Gastrocnemius medialis (tissue), 4 donors: ENCODE measurements at regions not wholly inside any gene's neighbourhood (a gene's known extent, or its start where the extent isn't known, plus 50 kb on each side); places are given as distances from the start of the nearest gene placed in this dataset.

Source experiments
- CTCF ChIP-seq, 5 experiments: fragments of 450-650 bp in 3 of 5; fragments of 200-600 bp in 2 of 5; sonication (generic) in 2 of 5; IDR thresholded peaks in 4 of 5; conservative IDR thresholded peaks in 1 of 5; 1 replicate in 4 of 5; 2 replicates in 1 of 5; pipeline ENCODE4 v1.5.1; 2016 to 2019; ENCODE audit warnings: antibody characterized with exemption in 5 of 5, mild to moderate bottlenecking in 3 of 5, moderate library complexity in 3 of 5
- POLR2A ChIP-seq, 2 donors: fragments of 450-650 bp; IDR thresholded peaks; one replicate each; pipeline ENCODE4 v1.6.1; 2017; ENCODE audit warnings: antibody characterized with exemption in 2 of 2, mild to moderate bottlenecking in 2 of 2, moderate library complexity in 2 of 2

GRCh38 chr5:23013395-23013998, 160.4 kb upstream of the CDH12 start:
- no peak for TF ChIP-seq CTCF (IDR thresholded peaks at IDR 0.05 in 4 of 5, conservative IDR thresholded peaks at IDR 0.05 in 1 of 5)
- no peak for TF ChIP-seq POLR2A (IDR thresholded peaks at IDR 0.05)
